ENCODE measurements at regions not wholly inside any gene's neighbourhood (a gene's known extent, or its start where the extent isn't known, plus 50 kb on each side); places are given as distances from the start of the nearest gene placed in this dataset.

- Mint-ChIP-seq H3K27me3 (no peaks in the 10 kb centered on the region), H3K9me3 (no peaks in the 10 kb centered on the region), H3K27ac (no peak overlapping the region), H3K4me3 (no peak overlapping the region), H3K36me3 (ENCODE audit: insufficient read depth) (no peaks in the 10 kb centered on the region), H3K4me1 (ENCODE audit: low read depth in 2 of 2) (no peaks in the 10 kb centered on the region)
- DNase-seq (no peak), ATAC-seq (replicated peaks) (no peak)
Measured at GRCh38 chr5:7047511-7048261, 334.5 kb downstream of the TENT4A start.

GRCh38 chr5:7050986-7051385 is 337.8 kb downstream of the TENT4A start:
- H3K27me3 Mint-ChIP-seq = no peaks in the 10 kb centered on the region
- H3K4me1 Mint-ChIP-seq (ENCODE audit: low read depth in 2 of 2) = no peaks in the 10 kb centered on the region
- ATAC-seq (replicated peaks) = no peak
- H3K4me3 Mint-ChIP-seq = no peak overlapping the region
- no peak overlapping the region for H3K27ac Mint-ChIP-seq
- no peak for DNase-seq
- no peaks in the 10 kb centered on the region for H3K36me3 Mint-ChIP-seq (ENCODE audit: insufficient read depth)
- peaks cover 3 to 8% of the 10 kb centered on the region in 2 donors for H3K9me3 Mint-ChIP-seq

- ATAC-seq (replicated peaks) = no peak
- no peak overlapping the region for H3K27ac Mint-ChIP-seq
Measured at GRCh38 chr5:7053125-7053524, 339.9 kb downstream of the TENT4A start.

GRCh38 chr5:7053528-7054209 is 340.4 kb downstream of the TENT4A start:
- no peak overlapping the region for H3K27ac Mint-ChIP-seq
- no peaks in the 10 kb centered on the region for H3K4me1 Mint-ChIP-seq (ENCODE audit: low read depth in 2 of 2)
- ATAC-seq (replicated peaks) (no peak), DNase-seq (no peak)
- H3K4me3 Mint-ChIP-seq = no peak overlapping the region
- H3K36me3 Mint-ChIP-seq (ENCODE audit: insufficient read depth) = no peaks in the 10 kb centered on the region
- peaks cover 3 to 8% of the 10 kb centered on the region in 2 donors for H3K9me3 Mint-ChIP-seq
- no peaks in the 10 kb centered on the region for H3K27me3 Mint-ChIP-seq

More at GRCh38 chr5:7053125-7053524, 339.9 kb downstream of the TENT4A start:
- no peak for DNase-seq
- Mint-ChIP-seq H3K4me3 (no peak overlapping the region), H3K36me3 (ENCODE audit: insufficient read depth) (no peaks in the 10 kb centered on the region), H3K27me3 (no peaks in the 10 kb centered on the region), H3K4me1 (ENCODE audit: low read depth in 2 of 2) (no peaks in the 10 kb centered on the region), H3K9me3 (peaks cover 3 to 8% of the 10 kb centered on the region in 2 donors)

- Mint-ChIP-seq H3K27me3 (no peaks in the 10 kb centered on the region), H3K9me3 (peaks cover 2 to 11% of the 10 kb centered on the region in 2 donors), H3K4me1 (ENCODE audit: low read depth in 2 of 2) (no peaks in the 10 kb centered on the region), H3K4me3 (no peak overlapping the region), H3K27ac (no peak overlapping the region), H3K36me3 (ENCODE audit: insufficient read depth) (no peaks in the 10 kb centered on the region)
- ATAC-seq (replicated peaks) (no peak), DNase-seq (no peak)
Measured at GRCh38 chr5:7066471-7067235, 329.3 kb upstream of the ADCY2 start.

GRCh38 chr5:7068156-7068555 is 327.8 kb upstream of the ADCY2 start:
- Mint-ChIP-seq H3K36me3 (ENCODE audit: insufficient read depth) (no peaks in the 10 kb centered on the region), H3K4me3 (no peak overlapping the region), H3K9me3 (peaks cover 2 to 4% of the 10 kb centered on the region in 2 donors), H3K4me1 (ENCODE audit: low read depth in 2 of 2) (no peaks in the 10 kb centered on the region), H3K27me3 (no peaks in the 10 kb centered on the region), H3K27ac (no peak overlapping the region)
- no peak for DNase-seq
- no peak for ATAC-seq (replicated peaks)

GRCh38 chr5:7068899-7069298 is 327.0 kb upstream of the ADCY2 start:
- Mint-ChIP-seq H3K27me3 (no peaks in the 10 kb centered on the region), H3K27ac (no peak overlapping the region), H3K9me3 (peaks cover 0 to 2% of the 10 kb centered on the region in 2 donors), H3K36me3 (ENCODE audit: insufficient read depth) (no peaks in the 10 kb centered on the region), H3K4me3 (no peak overlapping the region), H3K4me1 (ENCODE audit: low read depth in 2 of 2) (no peaks in the 10 kb centered on the region)
- ATAC-seq (replicated peaks) (no peak), DNase-seq (no peak)

- Mint-ChIP-seq H3K27me3 (no peaks in the 10 kb centered on the region), H3K9me3 (peaks cover 0 to 2% of the 10 kb centered on the region in 2 donors), H3K4me3 (no peak overlapping the region), H3K27ac (no peak overlapping the region), H3K4me1 (ENCODE audit: low read depth in 2 of 2) (no peaks in the 10 kb centered on the region), H3K36me3 (ENCODE audit: insufficient read depth) (no peaks in the 10 kb centered on the region)
- DNase-seq (no peak), ATAC-seq (replicated peaks) (no peak)
Measured at GRCh38 chr5:7072188-7072587, 323.8 kb upstream of the ADCY2 start.

- H3K36me3 Mint-ChIP-seq (ENCODE audit: insufficient read depth) = no peaks in the 10 kb centered on the region
- DNase-seq (no peak), ATAC-seq (replicated peaks) (no peak)
- H3K4me1 Mint-ChIP-seq (ENCODE audit: low read depth in 2 of 2) = no peaks in the 10 kb centered on the region
- no peak overlapping the region for H3K4me3 Mint-ChIP-seq
- H3K27me3 Mint-ChIP-seq = no peaks in the 10 kb centered on the region
- no peak overlapping the region for H3K27ac Mint-ChIP-seq
- H3K9me3 Mint-ChIP-seq = peaks cover 0 to 2% of the 10 kb centered on the region in 2 donors
Measured at GRCh38 chr5:7073666-7074065, 322.3 kb upstream of the ADCY2 start.

GRCh38 chr5:7074176-7074575 is 321.8 kb upstream of the ADCY2 start:
- Mint-ChIP-seq H3K4me1 (ENCODE audit: low read depth in 2 of 2) (no peaks in the 10 kb centered on the region), H3K27me3 (no peaks in the 10 kb centered on the region), H3K36me3 (ENCODE audit: insufficient read depth) (no peaks in the 10 kb centered on the region), H3K4me3 (no peak overlapping the region), H3K9me3 (peaks cover 0 to 2% of the 10 kb centered on the region in 2 donors), H3K27ac (no peak overlapping the region)
- DNase-seq (no peak), ATAC-seq (replicated peaks) (no peak)

GRCh38 chr5:7075470-7075869 is 320.5 kb upstream of the ADCY2 start:
- peaks cover 0 to 4% of the 10 kb centered on the region in 2 donors for H3K9me3 Mint-ChIP-seq
- no peak for DNase-seq
- no peaks in the 10 kb centered on the region for H3K4me1 Mint-ChIP-seq (ENCODE audit: low read depth in 2 of 2)
- no peak overlapping the region for H3K27ac Mint-ChIP-seq
- no peak overlapping the region for H3K4me3 Mint-ChIP-seq
- H3K36me3 Mint-ChIP-seq (ENCODE audit: insufficient read depth) = no peaks in the 10 kb centered on the region
- no peak for ATAC-seq (replicated peaks)
- no peaks in the 10 kb centered on the region for H3K27me3 Mint-ChIP-seq

- H3K4me1 Mint-ChIP-seq (ENCODE audit: low read depth in 2 of 2) = no peaks in the 10 kb centered on the region
- no peaks in the 10 kb centered on the region for H3K36me3 Mint-ChIP-seq (ENCODE audit: insufficient read depth)
- ATAC-seq (replicated peaks) (no peak), DNase-seq (no peak)
- no peak overlapping the region for H3K4me3 Mint-ChIP-seq
- H3K9me3 Mint-ChIP-seq = peaks cover 0 to 2% of the 10 kb centered on the region in 2 donors
- no peaks in the 10 kb centered on the region for H3K27me3 Mint-ChIP-seq
- H3K27ac Mint-ChIP-seq = no peak overlapping the region
Measured at GRCh38 chr5:7078101-7078500, 317.8 kb upstream of the ADCY2 start.

GRCh38 chr5:7078901-7079300 is 317.0 kb upstream of the ADCY2 start:
- H3K4me3 Mint-ChIP-seq = no peak overlapping the region
- no peaks in the 10 kb centered on the region for H3K27me3 Mint-ChIP-seq
- peaks cover 0 to 2% of the 10 kb centered on the region in 2 donors for H3K9me3 Mint-ChIP-seq
- no peaks in the 10 kb centered on the region for H3K36me3 Mint-ChIP-seq (ENCODE audit: insufficient read depth)
- H3K4me1 Mint-ChIP-seq (ENCODE audit: low read depth in 2 of 2) = no peaks in the 10 kb centered on the region
- ATAC-seq (replicated peaks) = no peak
- no peak overlapping the region for H3K27ac Mint-ChIP-seq
- DNase-seq = no peak
